GM12891 (cell line): ENCODE measurements at regions not wholly inside any gene's neighbourhood (a gene's known extent, or its start where the extent isn't known, plus 50 kb on each side); places are given as distances from the start of the nearest gene placed in this dataset.

ENCODE experiments used
- DNase-seq: peaks from one replicate; pipeline ENCODE4 v3.0.0; 2011; ENCODE audit warnings: low spot score; ENCODE audit not compliant: insufficient read length
- FAIRE-seq: peaks from 2 replicates; lab custom pipeline; 2011; peaks lifted over from hg19 to GRCh38; lab: Jason Lieb, UNC
- PAX5 ChIP-seq: IDR thresholded peaks from 2 replicates; pipeline ENCODE4 v1.6.1; 2011; ENCODE audit warnings: low read length, moderate library complexity, mild to moderate bottlenecking; ENCODE audit not compliant: insufficient read depth, severe bottlenecking
- POLR2A ChIP-seq: IDR thresholded peaks from 2 replicates; pipeline ENCODE4 v1.6.1; 2011; ENCODE audit warnings: low read depth, low read length, control low read depth
- POLR2AphosphoS5 ChIP-seq: IDR thresholded peaks from 2 replicates; pipeline ENCODE4 v1.6.1; 2011; ENCODE audit warnings: low read depth, low read length, control low read depth
- POU2F2 ChIP-seq: IDR thresholded peaks from 2 replicates; pipeline ENCODE4 v1.6.1; 2011; ENCODE audit warnings: low read depth, mild to moderate bottlenecking, control low read depth, low read length, moderate library complexity
- SPI1 ChIP-seq: IDR thresholded peaks from 2 replicates; pipeline ENCODE4 v1.6.1; 2011; ENCODE audit warnings: low read depth, low read length, control low read depth
- TAF1 ChIP-seq: IDR thresholded peaks from 2 replicates; pipeline ENCODE4 v1.6.1; 2011; ENCODE audit warnings: low read depth, low read length, control low read depth

DNA sequence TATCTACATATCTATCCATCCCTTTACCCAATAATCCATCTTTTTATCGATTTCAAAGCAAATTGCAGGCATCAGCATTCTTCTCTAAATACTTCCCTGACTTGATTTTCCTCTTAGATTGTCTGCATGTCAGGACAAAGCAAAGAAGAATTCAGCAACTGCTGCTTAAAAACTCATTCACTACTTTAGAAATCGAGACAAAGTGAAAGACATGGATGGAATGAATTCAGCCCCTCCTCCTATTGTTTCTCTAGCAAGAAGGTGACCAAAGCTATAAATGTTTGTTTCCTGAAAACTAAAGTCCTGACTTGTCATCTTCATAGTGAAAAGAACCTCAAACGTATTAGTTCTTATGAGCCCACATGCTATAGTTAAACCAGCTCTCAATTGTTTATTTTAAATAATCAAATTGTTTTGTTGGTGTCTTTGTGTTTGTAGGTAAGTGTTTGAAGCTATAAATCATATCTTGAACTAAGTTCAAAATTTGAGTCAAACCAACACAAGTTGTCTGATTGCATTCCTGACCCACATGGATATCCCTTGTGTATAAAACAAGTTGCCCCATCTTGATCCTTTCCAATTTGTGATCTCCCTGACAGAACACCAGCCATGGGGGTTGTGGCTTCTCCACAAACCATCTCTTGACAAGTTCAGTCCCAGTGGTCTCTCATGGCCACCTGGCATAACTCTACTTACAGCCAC is 58.6 kb upstream of the ARHGAP5 start:
- DNase-seq (no peak), FAIRE-seq (no peak)
- TF ChIP-seq TAF1 (no peak), PAX5 (no peak), SPI1 (no peak), POLR2A (no peak), POLR2AphosphoS5 (no peak), POU2F2 (no peak)

DNA sequence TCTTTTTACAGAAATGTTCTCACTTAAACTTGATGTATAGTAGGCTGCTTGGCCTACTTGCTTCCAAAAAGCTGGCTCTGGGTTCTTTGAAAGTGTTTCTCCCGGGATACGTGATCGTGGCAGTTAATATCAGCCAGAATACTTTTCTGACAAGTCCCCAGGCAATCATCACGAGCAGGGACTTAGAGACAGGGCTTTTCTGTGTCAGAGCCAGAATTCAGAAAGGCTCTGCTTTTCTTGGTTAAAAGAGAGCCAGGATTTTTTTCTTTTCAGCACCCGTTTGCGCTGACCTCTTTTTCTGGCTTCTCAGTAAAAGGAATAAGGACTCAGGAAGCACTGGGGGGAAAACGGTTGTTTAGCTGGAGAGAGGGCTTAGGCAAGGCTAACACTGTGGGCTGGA is 57.8 kb upstream of the ARHGAP5 start:
- no peak for FAIRE-seq
- no peak for DNase-seq
- TF ChIP-seq PAX5 (no peak), POLR2A (no peak), POU2F2 (no peak), TAF1 (no peak), SPI1 (no peak), POLR2AphosphoS5 (no peak)

DNA sequence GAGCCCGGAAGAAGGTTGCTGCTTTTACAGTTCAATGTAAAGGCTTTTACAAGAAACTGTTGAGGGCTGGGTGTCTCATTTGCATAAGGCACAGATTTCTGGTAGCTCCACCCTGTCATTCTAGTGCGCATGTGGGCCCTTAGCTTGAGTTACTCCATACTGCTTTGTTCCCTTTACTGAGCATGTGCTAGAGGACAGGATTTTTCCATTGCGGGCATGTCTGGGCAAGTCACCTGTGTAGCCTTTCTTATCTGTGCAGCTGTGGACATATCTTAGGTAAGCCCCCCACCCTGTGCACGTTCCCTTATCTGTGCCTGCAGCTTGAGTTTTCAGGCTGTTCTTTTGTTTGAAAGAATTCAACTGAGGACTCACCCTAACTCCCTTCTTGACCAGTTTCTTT is 56.2 kb upstream of the ARHGAP5 start:
- TF ChIP-seq POLR2A, result no peak
- TF ChIP-seq PAX5, result no peak
- no peak for TF ChIP-seq SPI1
- no peak for TF ChIP-seq POLR2AphosphoS5
- no peak for TF ChIP-seq POU2F2
- FAIRE-seq (no peak), DNase-seq (no peak)

DNA sequence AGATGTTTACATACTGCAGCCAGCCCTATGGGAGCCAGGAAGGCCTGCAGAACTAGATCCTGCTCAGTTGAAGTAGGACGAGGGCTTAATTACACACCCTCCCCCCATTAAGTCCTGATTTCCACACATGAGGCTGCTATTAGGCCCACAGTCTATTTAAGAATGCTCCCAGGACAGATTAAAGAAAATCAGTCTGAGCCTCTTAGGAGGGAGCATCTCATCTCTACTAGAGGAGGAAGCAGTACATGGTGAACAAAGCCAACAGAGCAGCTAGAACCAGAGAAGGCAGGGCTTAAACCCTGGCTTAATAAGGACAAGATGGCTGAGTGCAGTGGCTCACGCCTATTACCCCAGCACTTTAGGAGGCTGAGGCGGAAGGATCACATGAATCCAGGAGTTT is 55.8 kb upstream of the ARHGAP5 start:
- TF ChIP-seq POU2F2 (no peak), POLR2AphosphoS5 (no peak), PAX5 (no peak)
- no peak for FAIRE-seq
- no peak for DNase-seq

DNA sequence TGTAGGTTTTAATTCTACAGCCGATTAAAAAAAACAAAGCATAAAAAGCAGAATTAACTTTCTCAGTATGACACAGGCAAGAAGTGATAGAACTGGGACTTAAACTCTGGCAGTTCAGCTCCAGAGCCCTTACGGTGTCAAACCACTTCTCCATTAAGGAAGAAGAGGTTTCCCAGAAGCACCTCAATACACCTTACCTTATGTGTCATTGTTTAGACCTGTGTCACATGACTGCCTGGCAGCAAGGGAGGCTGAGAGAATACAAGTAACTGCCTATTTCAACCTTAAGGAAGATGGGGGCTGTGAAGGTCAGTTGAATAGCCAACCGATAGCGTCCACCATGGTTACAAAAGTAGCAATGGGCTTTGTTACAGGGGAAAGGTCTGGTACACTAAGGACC is 54.6 kb upstream of the ARHGAP5 start:
- no peak for TF ChIP-seq SPI1
- TF ChIP-seq POLR2AphosphoS5, result no peak
- TF ChIP-seq TAF1, result no peak
- no peak for TF ChIP-seq POLR2A
- no peak for TF ChIP-seq PAX5
- no peak for TF ChIP-seq POU2F2
- DNase-seq (no peak), FAIRE-seq (no peak)

DNA sequence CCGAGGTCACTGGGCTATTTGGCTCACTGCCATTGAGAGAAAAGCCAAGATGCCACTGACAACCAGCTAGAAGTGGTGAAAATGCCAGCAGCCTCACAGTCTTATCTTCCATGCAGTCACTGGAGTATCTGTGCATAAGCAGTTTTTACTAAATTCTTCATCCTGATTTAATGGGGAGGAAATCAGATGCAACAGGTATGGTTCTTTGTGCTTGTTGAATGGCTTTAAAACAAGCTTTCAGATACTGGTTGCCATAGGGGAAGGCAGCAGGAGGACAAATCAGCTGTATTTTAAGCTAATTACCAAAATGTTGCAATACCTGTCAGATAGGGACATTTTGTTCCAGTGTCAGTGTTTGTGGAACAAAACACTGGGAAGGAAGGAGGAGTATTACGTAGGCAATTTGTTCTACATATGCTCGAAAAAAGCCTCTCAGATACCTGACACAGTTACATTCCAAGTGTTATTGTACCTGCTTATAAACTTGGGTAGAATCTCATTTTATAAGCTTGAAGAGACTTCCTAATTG is 54.1 kb upstream of the ARHGAP5 start:
- DNase-seq, result no peak
- TF ChIP-seq SPI1 (no peak), PAX5 (no peak), POLR2A (no peak), POU2F2 (no peak), POLR2AphosphoS5 (no peak), TAF1 (no peak)
- FAIRE-seq, result no peak

DNA sequence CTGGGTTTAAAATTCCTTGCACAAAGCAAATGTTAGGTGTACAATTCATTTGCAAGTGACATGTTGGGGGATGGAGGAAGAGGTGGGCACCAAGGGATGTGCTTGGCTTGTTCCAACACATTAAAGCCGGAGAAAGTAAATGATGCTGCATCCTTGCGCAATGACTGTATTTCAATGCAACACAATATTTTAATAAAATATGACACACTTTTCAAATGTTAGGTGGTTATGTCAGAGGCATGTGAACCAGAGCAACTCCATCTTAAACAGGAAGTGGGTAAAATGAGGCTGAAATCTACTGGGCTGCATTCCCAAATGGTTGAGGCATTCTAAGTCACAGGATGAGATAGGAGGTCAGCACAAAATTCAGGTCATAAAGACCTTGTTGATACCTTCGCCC is 53.6 kb upstream of the ARHGAP5 start:
- no peak for TF ChIP-seq SPI1
- FAIRE-seq, result no peak
- DNase-seq, result no peak

DNA sequence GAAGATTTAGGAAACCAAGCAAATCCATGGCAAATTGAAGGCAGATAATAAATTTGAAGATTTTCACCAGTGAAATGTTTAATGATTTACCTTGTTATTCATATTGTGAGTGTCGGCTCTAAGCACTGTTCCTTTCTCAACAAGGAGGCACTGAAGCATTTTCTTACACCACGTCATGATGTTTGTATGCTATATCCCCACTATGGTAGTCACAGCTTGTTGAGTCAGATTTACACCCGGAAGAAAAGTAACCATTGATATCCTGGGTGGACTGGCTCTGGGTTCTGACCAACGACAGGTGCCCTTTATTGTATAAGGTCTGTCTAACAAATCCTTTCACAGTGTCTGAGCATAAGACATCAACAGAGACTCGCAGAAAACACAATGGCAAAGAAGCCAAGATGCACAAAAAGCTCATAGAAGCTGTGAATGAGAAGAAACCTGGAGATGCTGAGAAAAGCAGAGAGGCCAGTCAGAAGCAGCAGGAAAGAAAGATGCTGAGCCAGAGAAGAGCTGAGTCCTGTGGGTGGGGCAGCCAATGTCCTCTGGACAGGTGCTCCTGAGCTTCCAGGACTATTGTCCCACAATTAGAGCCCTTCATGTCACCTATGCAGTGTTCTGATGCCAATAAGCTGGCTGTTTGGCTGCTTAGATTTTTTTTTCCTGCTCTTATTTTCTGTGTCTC is 49.7 kb upstream of the ARHGAP5 start:
- DNase-seq (no peak), FAIRE-seq (no peak)
- no peak for TF ChIP-seq TAF1
- TF ChIP-seq PAX5, result no peak
- no peak for TF ChIP-seq POLR2AphosphoS5
- TF ChIP-seq SPI1, result no peak
- TF ChIP-seq POLR2A, result no peak
